Lung (tissue), 11 donors: ENCODE measurements at regions not wholly inside any gene's neighbourhood (a gene's known extent, or its start where the extent isn't known, plus 50 kb on each side); places are given as distances from the start of the nearest gene placed in this dataset.

ENCODE experiments used
- ATAC-seq: fragments of 200-7000 bp; cut with Tn5 transposase; one replicate; pipeline ENCODE4 v1.9.1; 2020; ENCODE audit warnings: moderate number of reproducible peaks; ENCODE audit not compliant: insufficient read depth, low FRiP score
- DNase-seq, 3 donors: peaks; one replicate each; pipeline ENCODE4 v3.0.0-alpha.2; 2013 to 2017
- H3K27ac ChIP-seq, 2 donors: one replicate each; pipeline ENCODE4 v1.5.1; 2013; ENCODE audit warnings: mild to moderate bottlenecking in 2 of 2, moderate library complexity in 2 of 2, control low read depth in 1 of 2, inconsistent platforms in 1 of 2, low read depth in 1 of 2, low read length in 1 of 2
- H3K27me3 ChIP-seq, 3 donors: one replicate each; pipeline ENCODE4 v1.5.1; 2013; ENCODE audit warnings: low read length in 2 of 3; ENCODE audit not compliant: control insufficient read depth in 3 of 3, insufficient read depth in 3 of 3
- H3K36me3 ChIP-seq, 4 donors: one replicate each; pipeline ENCODE4 v1.5.1; 2013; ENCODE audit warnings: low read length in 4 of 4, mild to moderate bottlenecking in 1 of 4, moderate library complexity in 1 of 4; ENCODE audit not compliant: control insufficient read depth in 4 of 4, insufficient read depth in 4 of 4
- H3K4me1 ChIP-seq, 5 donors: one replicate each; pipeline ENCODE4 v1.5.1; 2013; ENCODE audit warnings: low read length in 5 of 5, mild to moderate bottlenecking in 2 of 5, moderate library complexity in 1 of 5; ENCODE audit not compliant: control insufficient read depth in 5 of 5, insufficient read depth in 5 of 5
- H3K4me3 ChIP-seq: one replicate; pipeline ENCODE4 v1.5.1; 2013; ENCODE audit warnings: mild to moderate bottlenecking, control low read depth, moderate library complexity
- H3K9ac ChIP-seq, 2 donors: one replicate each; pipeline ENCODE4 v1.5.1; 2013; ENCODE audit warnings: low read length in 2 of 2, control low read depth in 1 of 2; ENCODE audit not compliant: insufficient read depth in 1 of 2
- H3K9me3 ChIP-seq, 4 donors: one replicate each; pipeline ENCODE4 v1.5.1; 2013; ENCODE audit warnings: low read length in 3 of 4, mild to moderate bottlenecking in 1 of 4, moderate library complexity in 1 of 4; ENCODE audit not compliant: control insufficient read depth in 4 of 4, insufficient read depth in 3 of 4
- CTCF ChIP-seq: IDR thresholded peaks from 2 replicates; pipeline ENCODE4 v1.5.1; 2012; ENCODE audit warnings: mild to moderate bottlenecking; ENCODE audit errors: control extremely low read depth, extremely low read depth
- WGBS, 2 donors: extraction: QIAGEN DNeasy Blood & Tissue Kit; methylation state at CpG; one replicate each; pipeline ENCODE4 v1.1.7; 2013; 5-methylcytosine and 5-hydroxymethylcytosine counted together
- donor health status: control.
- donor health status: control.
- donor health status: Bipolar disorder and iron deficiency.
- donor health status: healthy.
- donor health status: DM: yes; HTN: yes; CAD: no.

- no peak for ATAC-seq
- 69 to 81% methylated on average over 10 of the region's 10 CpGs for WGBS, 2 donors
- Histone ChIP-seq H3K4me1 (peaks cover 5 to 58% (median 21%) of the 10 kb centered on the region in 5 donors), H3K4me3 (no peak overlapping the region), H3K36me3 (no peaks in the 10 kb centered on the region), H3K9me3 (no peaks in the 10 kb centered on the region), H3K27ac (peak overlapping the region in 1 of 2 donors; percentile 21), H3K9ac (no peak overlapping the region), H3K27me3 (no peaks in the 10 kb centered on the region)
- peak; percentile 84 to 98 (median 96) for DNase-seq
- no peak for TF ChIP-seq CTCF
Measured at GRCh38 chr3:177513815-177514610, 316.7 kb upstream of the TBL1XR1 start.

- Histone ChIP-seq H3K27me3 (no peaks in the 10 kb centered on the region), H3K4me1 (peaks cover 5 to 58% (median 21%) of the 10 kb centered on the region in 5 donors), H3K9ac (no peak overlapping the region), H3K27ac (no peak overlapping the region), H3K36me3 (no peaks in the 10 kb centered on the region), H3K4me3 (no peak overlapping the region), H3K9me3 (no peaks in the 10 kb centered on the region)
- WGBS, 2 donors: 85 to 89% methylated on average over 9 of the region's 9 CpGs
- DNase-seq (peak in 2 of 3 donors; percentile 16 to 23), ATAC-seq (no peak)
- no peak for TF ChIP-seq CTCF
Measured at GRCh38 chr3:177514611-177515499, 317.6 kb upstream of the TBL1XR1 start.

- no peak overlapping the region for H3K4me3 ChIP-seq
- no peaks in the 10 kb centered on the region for H3K36me3 ChIP-seq
- ATAC-seq (no peak), DNase-seq (no peak)
- WGBS, 2 donors: 57 to 72% methylated on average over 3 of the region's 3 CpGs
- H3K27me3 ChIP-seq: no peaks in the 10 kb centered on the region
- peak overlapping the region; percentile 24 to 48 for H3K27ac ChIP-seq
- no peak for TF ChIP-seq CTCF
- H3K9me3 ChIP-seq: no peaks in the 10 kb centered on the region
- no peak overlapping the region for H3K9ac ChIP-seq
- peaks cover 5 to 54% (median 21%) of the 10 kb centered on the region in 5 donors for H3K4me1 ChIP-seq
Measured at GRCh38 chr3:177515786-177516157, 318.5 kb upstream of the TBL1XR1 start.
